ENCODE measurements at regions not wholly inside any gene's neighbourhood (a gene's known extent, or its start where the extent isn't known, plus 50 kb on each side); places are given as distances from the start of the nearest gene placed in this dataset.

GRCh38 chr1:193952778-193953374 lies 766.5 kb upstream of the B3GALT2 start:
- Mint-ChIP-seq H3K9me3 (no peaks in the 10 kb centered on the region), H3K27ac (no peak overlapping the region), H3K36me3 (no peaks in the 10 kb centered on the region)
- DNase-seq (ENCODE audit: low spot score in 2 of 2) = no peak
- no peak for ATAC-seq

- ATAC-seq = no peak
- Mint-ChIP-seq H3K27ac (no peak overlapping the region), H3K9me3 (peaks cover under 1 to 3% of the 10 kb centered on the region in 2 donors), H3K36me3 (no peaks in the 10 kb centered on the region)
- no peak for DNase-seq (ENCODE audit: low spot score in 2 of 2)
Measured at GRCh38 chr1:193951984-193952383, 765.6 kb upstream of the B3GALT2 start.

- DNase-seq (ENCODE audit: low spot score in 2 of 2) (no peak), ATAC-seq (no peak)
- Mint-ChIP-seq H3K9me3 (peaks cover 3 to 5% of the 10 kb centered on the region in 2 donors), H3K36me3 (no peaks in the 10 kb centered on the region), H3K27ac (no peak overlapping the region)
Measured at GRCh38 chr1:193944454-193944853, 758.0 kb upstream of the B3GALT2 start.

DNA sequence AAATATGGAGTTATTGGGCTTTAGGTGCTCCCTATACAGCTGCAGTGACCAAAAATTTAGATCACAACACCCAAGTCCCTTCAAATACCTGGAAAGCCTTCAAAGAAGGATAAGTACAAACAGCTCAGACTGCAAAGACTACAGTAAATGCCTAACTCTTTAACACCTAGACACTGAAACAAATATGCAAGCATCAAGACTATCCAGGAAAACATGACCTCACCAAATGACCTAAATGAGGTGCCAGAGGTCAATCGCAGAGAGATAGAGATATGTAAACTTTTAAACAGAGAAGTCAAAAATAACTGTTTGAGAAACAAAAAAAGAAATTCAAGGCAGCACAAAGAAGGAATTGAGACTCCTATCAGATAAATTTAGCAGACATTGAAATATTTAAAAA lies 753.8 kb upstream of the B3GALT2 start:
- no peak for ATAC-seq
- Mint-ChIP-seq H3K9me3 (no peaks in the 10 kb centered on the region), H3K36me3 (no peaks in the 10 kb centered on the region), H3K27ac (no peak overlapping the region)
- no peak for DNase-seq (ENCODE audit: low spot score in 2 of 2)

DNA sequence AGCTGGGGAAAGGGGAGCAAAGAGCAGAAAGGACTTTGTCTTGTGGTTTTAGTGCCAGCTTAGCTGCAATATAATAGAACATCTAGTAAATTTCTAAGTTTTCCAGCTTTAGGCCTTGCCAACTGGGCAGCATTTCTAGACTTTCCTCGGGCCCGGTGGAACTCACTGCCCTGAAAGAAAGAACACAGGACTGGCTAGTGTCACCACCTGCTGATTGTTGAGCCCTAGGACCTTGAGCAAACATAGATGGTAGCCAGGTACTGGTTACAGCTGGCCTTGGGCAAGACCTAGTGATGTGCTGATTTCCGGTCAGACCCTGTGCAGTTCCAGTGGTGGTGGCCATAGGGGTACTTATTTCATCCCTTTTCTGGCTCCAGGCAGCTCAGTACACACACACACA lies 753.2 kb upstream of the B3GALT2 start:
- H3K36me3 Mint-ChIP-seq = no peaks in the 10 kb centered on the region
- H3K27ac Mint-ChIP-seq = no peak overlapping the region

DNA sequence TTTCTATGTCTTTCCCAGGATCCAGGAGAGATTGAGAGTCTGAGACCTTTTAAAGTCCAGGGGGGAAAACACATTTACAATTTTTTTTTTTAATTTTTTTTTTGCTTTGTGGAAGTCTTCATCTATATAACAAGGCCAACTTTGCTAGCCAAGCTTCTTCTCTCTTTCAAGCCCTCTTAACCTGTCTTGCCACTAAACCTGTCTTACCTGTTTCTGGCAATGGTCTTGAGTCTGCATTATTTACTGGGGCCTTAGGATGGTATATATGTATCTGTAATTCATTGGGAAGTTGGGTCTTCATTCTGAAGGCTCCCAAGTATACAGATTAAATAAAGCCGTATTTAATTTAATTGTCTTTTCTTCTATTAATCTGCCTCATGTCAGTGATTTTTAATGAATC lies 750.9 kb upstream of the B3GALT2 start:
- DNase-seq (ENCODE audit: low spot score in 2 of 2) = no peak
- Mint-ChIP-seq H3K9me3 (no peaks in the 10 kb centered on the region), H3K27ac (no peak overlapping the region), H3K36me3 (no peaks in the 10 kb centered on the region)
- ATAC-seq = no peak

More for the DNA sequence above, 753.2 kb upstream of the B3GALT2 start:
- DNase-seq (ENCODE audit: low spot score in 2 of 2) (no peak), ATAC-seq (no peak)
- H3K9me3 Mint-ChIP-seq = no peaks in the 10 kb centered on the region

DNA sequence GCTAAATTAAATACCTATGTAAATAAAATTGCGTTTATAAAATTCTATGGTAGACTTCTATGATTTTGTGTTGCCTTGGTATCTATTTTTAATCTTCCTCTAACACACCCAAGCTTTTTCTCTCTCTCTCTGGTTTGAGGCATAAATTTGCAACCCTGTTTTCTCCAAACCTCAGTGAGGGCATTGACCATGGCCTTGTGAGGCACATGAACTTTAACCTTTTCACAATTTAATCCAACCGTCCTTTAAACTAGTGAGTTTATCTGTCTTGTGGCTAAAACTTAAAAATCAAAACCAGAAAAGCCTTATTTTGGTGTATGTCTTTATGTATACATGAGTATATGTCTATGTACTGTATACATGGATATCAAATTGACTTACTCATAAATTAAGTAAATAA lies 746.6 kb upstream of the B3GALT2 start:
- no peak overlapping the region for H3K27ac Mint-ChIP-seq
- ATAC-seq = no peak
- no peaks in the 10 kb centered on the region for H3K36me3 Mint-ChIP-seq
- peaks cover 0 to 4% of the 10 kb centered on the region in 2 donors for H3K9me3 Mint-ChIP-seq
- no peak for DNase-seq (ENCODE audit: low spot score in 2 of 2)

- peaks cover 0 to 13% of the 10 kb centered on the region in 2 donors for H3K9me3 Mint-ChIP-seq
- no peak for ATAC-seq
- H3K27ac Mint-ChIP-seq = no peak overlapping the region
- H3K36me3 Mint-ChIP-seq = peaks cover 0 to 8% of the 10 kb centered on the region in 2 donors
- no peak for DNase-seq (ENCODE audit: low spot score in 2 of 2)
Measured at GRCh38 chr1:193931356-193931755, 744.9 kb upstream of the B3GALT2 start.

- no peak for DNase-seq (ENCODE audit: low spot score in 2 of 2)
- ATAC-seq = no peak
- Mint-ChIP-seq H3K27ac (no peak overlapping the region), H3K36me3 (peaks cover 0 to 8% of the 10 kb centered on the region in 2 donors), H3K9me3 (peaks cover 3 to 14% of the 10 kb centered on the region in 2 donors)
Measured at GRCh38 chr1:193929374-193930033, 743.1 kb upstream of the B3GALT2 start.

DNA sequence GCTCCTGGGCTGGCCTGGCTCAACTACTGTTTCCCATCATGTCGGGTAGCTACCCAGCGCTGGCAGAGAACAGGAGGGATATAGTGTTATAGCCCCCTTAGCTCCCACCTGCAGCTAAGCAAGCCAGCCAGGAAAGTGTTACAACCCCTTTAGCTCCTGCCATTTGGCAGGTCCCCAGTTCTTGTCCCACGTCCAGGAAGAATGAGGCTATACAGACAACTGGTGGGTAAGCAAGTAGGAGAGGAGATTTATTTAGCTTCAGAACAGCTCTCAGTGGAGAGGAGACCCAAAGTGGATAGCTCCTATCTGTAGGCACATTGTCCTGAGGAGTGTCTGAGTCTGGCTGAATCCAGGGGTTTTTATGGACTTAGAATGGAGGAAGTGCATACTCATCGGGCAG lies 741.1 kb upstream of the B3GALT2 start:
- Mint-ChIP-seq H3K27ac (no peak overlapping the region), H3K36me3 (peaks cover 0 to 9% of the 10 kb centered on the region in 2 donors), H3K9me3 (peaks cover 3 to 14% of the 10 kb centered on the region in 2 donors)
- ATAC-seq = no peak
- DNase-seq (ENCODE audit: low spot score in 2 of 2) = no peak

DNA sequence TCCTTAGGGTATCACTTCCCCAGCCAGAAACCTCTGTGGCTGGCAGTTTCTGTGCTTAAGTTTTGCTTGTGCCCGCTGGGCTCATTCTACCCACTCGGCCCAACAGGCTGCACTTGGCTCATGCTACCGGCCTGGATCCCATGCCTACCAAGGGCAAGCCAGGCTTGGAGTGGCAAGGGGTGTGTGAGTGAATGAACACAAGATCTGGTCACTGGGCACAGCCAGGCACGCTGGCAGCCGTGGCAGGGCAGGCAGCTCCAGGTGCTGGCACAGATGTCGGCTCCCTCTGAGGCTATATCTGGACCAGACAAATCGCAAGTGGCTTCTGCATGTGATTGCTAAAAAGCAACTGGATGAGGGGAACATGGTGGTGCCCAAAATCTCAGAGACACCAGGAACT lies 740.5 kb upstream of the B3GALT2 start:
- H3K36me3 Mint-ChIP-seq = peaks cover 0 to 12% of the 10 kb centered on the region in 2 donors
- DNase-seq (ENCODE audit: low spot score in 2 of 2) (no peak), ATAC-seq (no peak)
- H3K9me3 Mint-ChIP-seq = peaks cover 3 to 14% of the 10 kb centered on the region in 2 donors
- H3K27ac Mint-ChIP-seq = no peak overlapping the region

- Mint-ChIP-seq H3K9me3 (no peaks in the 10 kb centered on the region), H3K27ac (no peak overlapping the region), H3K36me3 (peaks cover 0 to 4% of the 10 kb centered on the region in 2 donors)
- ATAC-seq (no peak), DNase-seq (ENCODE audit: low spot score in 2 of 2) (no peak)
Measured at GRCh38 chr1:193919827-193920226, 733.4 kb upstream of the B3GALT2 start.

DNA sequence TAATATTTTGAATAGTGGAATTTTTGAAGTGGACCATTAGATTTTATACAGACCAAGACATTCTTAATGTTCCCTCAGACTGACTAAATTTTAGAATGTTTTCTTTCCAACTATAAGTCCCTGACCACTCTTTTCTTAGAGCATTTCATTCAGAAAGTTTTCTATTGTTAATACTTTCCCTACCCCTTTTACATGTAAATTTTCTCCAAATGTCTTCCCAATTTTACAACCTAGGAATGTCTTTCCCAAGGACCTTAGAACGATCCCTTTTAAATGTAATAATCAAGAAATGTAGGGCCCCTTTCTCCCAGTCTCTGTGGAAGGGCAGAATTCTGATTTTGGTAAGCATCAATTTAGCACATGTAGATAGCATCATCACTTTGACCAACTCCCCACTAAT lies 730.0 kb upstream of the B3GALT2 start:
- DNase-seq (ENCODE audit: low spot score in 2 of 2) = no peak
- no peak for ATAC-seq
- Mint-ChIP-seq H3K36me3 (no peaks in the 10 kb centered on the region), H3K9me3 (no peaks in the 10 kb centered on the region), H3K27ac (no peak overlapping the region)

GRCh38 chr1:193914871-193915270 lies 728.5 kb upstream of the B3GALT2 start:
- no peaks in the 10 kb centered on the region for H3K9me3 Mint-ChIP-seq
- H3K36me3 Mint-ChIP-seq = no peaks in the 10 kb centered on the region
- H3K27ac Mint-ChIP-seq = no peak overlapping the region
- no peak for ATAC-seq
- DNase-seq (ENCODE audit: low spot score in 2 of 2) = no peak

GRCh38 chr1:193909406-193910082 lies 723.1 kb upstream of the B3GALT2 start:
- Mint-ChIP-seq H3K36me3 (no peaks in the 10 kb centered on the region), H3K27ac (no peak overlapping the region), H3K9me3 (no peaks in the 10 kb centered on the region)
- DNase-seq (ENCODE audit: low spot score in 2 of 2) = no peak
- ATAC-seq = no peak

GRCh38 chr1:193905288-193906085 lies 719.1 kb upstream of the B3GALT2 start:
- DNase-seq (ENCODE audit: low spot score in 2 of 2) (no peak), ATAC-seq (no peak)
- H3K9me3 Mint-ChIP-seq = no peaks in the 10 kb centered on the region
- no peak overlapping the region for H3K27ac Mint-ChIP-seq
- no peaks in the 10 kb centered on the region for H3K36me3 Mint-ChIP-seq

DNA sequence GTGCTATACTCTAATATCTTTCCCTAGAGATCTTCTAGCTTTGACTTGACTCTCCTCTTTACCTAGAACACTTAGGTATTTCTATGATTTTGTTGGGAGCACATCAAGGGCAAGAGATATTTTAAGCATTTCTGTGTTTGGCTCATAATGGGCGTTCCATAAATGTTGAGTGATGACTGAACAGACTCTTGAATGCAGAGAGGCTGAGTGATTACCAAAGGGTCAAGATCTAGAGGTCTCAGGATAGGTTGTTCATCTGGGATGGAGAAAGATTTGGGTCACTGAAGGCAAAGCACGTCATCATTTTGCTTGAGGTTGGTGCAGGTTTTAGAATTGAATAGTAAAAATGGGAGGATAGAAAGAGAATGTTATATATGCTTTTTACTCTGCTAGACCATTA lies 705.4 kb upstream of the B3GALT2 start:
- ATAC-seq (no peak), DNase-seq (ENCODE audit: low spot score in 2 of 2) (no peak)
- Mint-ChIP-seq H3K9me3 (peaks cover 5% of the 10 kb centered on the region in 2 donors), H3K36me3 (peaks cover 5 to 7% of the 10 kb centered on the region in 2 donors), H3K27ac (no peak overlapping the region)

Data from activated naive CD4-positive, alpha-beta T cell treated with anti-CD3 and anti-CD28 coated beads, Interleukin-2, amount 50 U/mL, for 72 hours (primary cell).